Gastrocnemius medialis (tissue), 4 donors: ENCODE measurements at regions not wholly inside any gene's neighbourhood (a gene's known extent, or its start where the extent isn't known, plus 50 kb on each side); places are given as distances from the start of the nearest gene placed in this dataset.

ENCODE experiments used
- ATAC-seq, 2 donors: fragments of 150-250 bp; one replicate each; pipeline ENCODE4 v1.9.1; 2016
- DNase-seq, 2 donors: peaks; one replicate each; pipeline ENCODE4 v3.0.0-alpha.2; 2019
- H3K27ac ChIP-seq, 4 donors: fragments of 200-600 bp; sonication (generic); 1 replicate in 1 of 4; 2 replicates in 3 of 4; pipeline ENCODE4 v1.5.1; 2016 to 2018; ENCODE audit warnings: mild to moderate bottlenecking in 2 of 4, moderate library complexity in 1 of 4
- H3K27me3 ChIP-seq, 3 donors: fragments of 200-600 bp; sonication (generic) in 2 of 3; 1 replicate in 1 of 3; 2 replicates in 2 of 3; pipeline versions ENCODE4 v1.5.1 to v1.6.0; 2016 to 2019; ENCODE audit warnings: mild to moderate bottlenecking in 1 of 3, moderate library complexity in 1 of 3
- H3K36me3 ChIP-seq, 2 donors: fragments of 200-600 bp; sonication (generic) in 1 of 2; one replicate each; pipeline ENCODE4 v1.5.1; 2017 to 2018
- H3K4me1 ChIP-seq, 2 donors: fragments of 200-600 bp; sonication (generic) in 1 of 2; one replicate each; pipeline ENCODE4 v1.5.1; 2016 to 2017; ENCODE audit warnings: mild to moderate bottlenecking in 2 of 2
- H3K4me3 ChIP-seq, 4 donors: fragments of 200-600 bp; sonication (generic) in 3 of 4; 1 replicate in 1 of 4; 2 replicates in 3 of 4; pipeline ENCODE4 v1.5.1; 2016 to 2019; ENCODE audit warnings: mild to moderate bottlenecking in 2 of 4
- H3K9me3 ChIP-seq, 3 donors: fragments of 200-600 bp; sonication (generic) in 2 of 3; 1 replicate in 1 of 3; 2 replicates in 2 of 3; pipeline ENCODE4 v1.5.1; 2016 to 2019
- POLR2A ChIP-seq, 2 donors: fragments of 450-650 bp; IDR thresholded peaks; one replicate each; pipeline ENCODE4 v1.6.1; 2017; ENCODE audit warnings: antibody characterized with exemption in 2 of 2, mild to moderate bottlenecking in 2 of 2, moderate library complexity in 2 of 2
- in situ Hi-C, 4 donors: fragments of 200-750 bp; cut with MboI; loops; one replicate each; pipeline versions ENCODE4 v1.15.0 to v1.8.0; 2017; ENCODE audit warnings: low sequenced_read_pairs in 4 of 4
- intact Hi-C: fragments of 100-400 bp; cut with DNase I; formaldehyde crosslinking; loops from one replicate; pipeline ENCODE4 v1.15.1; 2023; ENCODE audit warnings: low total_unique reads
- TF ChIP-seq, protein P1 (sequence below), 5 experiments: fragments of 450-650 bp in 3 of 5; fragments of 200-600 bp in 2 of 5; sonication (generic) in 2 of 5; IDR thresholded peaks in 4 of 5; conservative IDR thresholded peaks in 1 of 5; 1 replicate in 4 of 5; 2 replicates in 1 of 5; pipeline ENCODE4 v1.5.1; 2016 to 2019; ENCODE audit warnings: antibody characterized with exemption in 5 of 5, mild to moderate bottlenecking in 3 of 5, moderate library complexity in 3 of 5

GRCh38 chr22:47382164-47382890, 619.9 kb downstream of the TBC1D22A start:
- TF ChIP-seq POLR2A (IDR thresholded peaks at IDR 0.05), result no peak
- TF ChIP-seq, protein P1, sequence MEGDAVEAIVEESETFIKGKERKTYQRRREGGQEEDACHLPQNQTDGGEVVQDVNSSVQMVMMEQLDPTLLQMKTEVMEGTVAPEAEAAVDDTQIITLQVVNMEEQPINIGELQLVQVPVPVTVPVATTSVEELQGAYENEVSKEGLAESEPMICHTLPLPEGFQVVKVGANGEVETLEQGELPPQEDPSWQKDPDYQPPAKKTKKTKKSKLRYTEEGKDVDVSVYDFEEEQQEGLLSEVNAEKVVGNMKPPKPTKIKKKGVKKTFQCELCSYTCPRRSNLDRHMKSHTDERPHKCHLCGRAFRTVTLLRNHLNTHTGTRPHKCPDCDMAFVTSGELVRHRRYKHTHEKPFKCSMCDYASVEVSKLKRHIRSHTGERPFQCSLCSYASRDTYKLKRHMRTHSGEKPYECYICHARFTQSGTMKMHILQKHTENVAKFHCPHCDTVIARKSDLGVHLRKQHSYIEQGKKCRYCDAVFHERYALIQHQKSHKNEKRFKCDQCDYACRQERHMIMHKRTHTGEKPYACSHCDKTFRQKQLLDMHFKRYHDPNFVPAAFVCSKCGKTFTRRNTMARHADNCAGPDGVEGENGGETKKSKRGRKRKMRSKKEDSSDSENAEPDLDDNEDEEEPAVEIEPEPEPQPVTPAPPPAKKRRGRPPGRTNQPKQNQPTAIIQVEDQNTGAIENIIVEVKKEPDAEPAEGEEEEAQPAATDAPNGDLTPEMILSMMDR (IDR thresholded peaks at IDR 0.05 in 4 of 5, conservative IDR thresholded peaks at IDR 0.05 in 1 of 5), result no peak
- in situ Hi-C loops, result no loop called here
- ATAC-seq (no peak), DNase-seq (no peak)
- Histone ChIP-seq H3K27me3 (peaks cover 0 to 6% (median 0%) of the 10 kb centered on the region in 3 donors), H3K4me1 (no peaks in the 10 kb centered on the region), H3K27ac (no peak overlapping the region), H3K36me3 (no peaks in the 10 kb centered on the region), H3K4me3 (no peak overlapping the region), H3K9me3 (no peaks in the 10 kb centered on the region)
- intact Hi-C loops, result no loop called here

GRCh38 chr22:47381240-47381639, 618.8 kb downstream of the TBC1D22A start:
- H3K36me3 ChIP-seq, result no peaks in the 10 kb centered on the region
- H3K27ac ChIP-seq, result no peak overlapping the region
- no peak overlapping the region for H3K4me3 ChIP-seq
- DNase-seq (no peak), ATAC-seq (no peak)
- TF ChIP-seq, protein P1 (IDR thresholded peaks at IDR 0.05 in 4 of 5, conservative IDR thresholded peaks at IDR 0.05 in 1 of 5), result no peak
- TF ChIP-seq POLR2A (IDR thresholded peaks at IDR 0.05), result no peak
- H3K27me3 ChIP-seq, result peaks cover 0 to 6% (median 0%) of the 10 kb centered on the region in 3 donors
- no peaks in the 10 kb centered on the region for H3K9me3 ChIP-seq
- in situ Hi-C loops (no loop called here), intact Hi-C loops (no loop called here)
- no peaks in the 10 kb centered on the region for H3K4me1 ChIP-seq

- TF ChIP-seq POLR2A (IDR thresholded peaks at IDR 0.05), result no peak
- TF ChIP-seq, protein P1 (IDR thresholded peaks at IDR 0.05 in 4 of 5, conservative IDR thresholded peaks at IDR 0.05 in 1 of 5), result no peak
- no peaks in the 10 kb centered on the region for H3K9me3 ChIP-seq
- intact Hi-C loops (no loop called here), in situ Hi-C loops (no loop called here)
- no peaks in the 10 kb centered on the region for H3K4me1 ChIP-seq
- H3K27ac ChIP-seq, result no peak overlapping the region
- H3K27me3 ChIP-seq, result peaks cover 0 to 6% (median 0%) of the 10 kb centered on the region in 3 donors
- no peak for DNase-seq
- H3K4me3 ChIP-seq, result no peak overlapping the region
- ATAC-seq, result no peak
- H3K36me3 ChIP-seq, result no peaks in the 10 kb centered on the region
Observed at GRCh38 chr22:47380692-47381091, 618.2 kb downstream of the TBC1D22A start.

GRCh38 chr22:47379037-47379436, 616.6 kb downstream of the TBC1D22A start:
- TF ChIP-seq, protein P1 (IDR thresholded peaks at IDR 0.05 in 4 of 5, conservative IDR thresholded peaks at IDR 0.05 in 1 of 5), result no peak
- TF ChIP-seq POLR2A (IDR thresholded peaks at IDR 0.05), result no peak
- Histone ChIP-seq H3K27me3 (peaks cover 0 to 2% (median 0%) of the 10 kb centered on the region in 3 donors), H3K9me3 (no peaks in the 10 kb centered on the region), H3K27ac (no peak overlapping the region), H3K36me3 (no peaks in the 10 kb centered on the region), H3K4me1 (no peaks in the 10 kb centered on the region), H3K4me3 (no peak overlapping the region)
- in situ Hi-C loops (no loop called here), intact Hi-C loops (no loop called here)
- ATAC-seq (no peak), DNase-seq (no peak)
